Spleen (tissue), 11 donors: ENCODE measurements at regions not wholly inside any gene's neighbourhood (a gene's known extent, or its start where the extent isn't known, plus 50 kb on each side); places are given as distances from the start of the nearest gene placed in this dataset.
A peak's percentile ranks its signal among the peaks of the same experiment; 100 is the strongest.
"Not testable (repeated sequence)": the region's sequence is repeated elsewhere in the genome, so short reads cannot be mapped to it uniquely, and the experiment has no call there.

Source experiments
- DNase-seq: peaks from one replicate; pipeline ENCODE4 v3.0.0-alpha.2; 2020
- H3K27ac ChIP-seq, 8 donors: fragments of 200-600 bp; sonication (generic) in 7 of 8; 1 replicate in 4 of 8; 2 replicates in 4 of 8; pipeline versions ENCODE4 v1.5.0 to v1.8.0; 2016 to 2021; ENCODE audit warnings: inconsistent platforms in 4 of 8, mild to moderate bottlenecking in 4 of 8, moderate library complexity in 1 of 8
- H3K27me3 ChIP-seq, 7 donors: fragments of 200-600 bp; sonication (generic) in 6 of 7; replicated peaks in 1 of 7; 1 replicate in 4 of 7; 2 replicates in 3 of 7; pipeline versions ENCODE4 v1.5.0 to v1.8.0; 2016 to 2021; ENCODE audit warnings: inconsistent platforms in 3 of 7, mild to moderate bottlenecking in 1 of 7
- H3K36me3 ChIP-seq, 6 donors: fragments of 200-600 bp; sonication (generic) in 5 of 6; 1 replicate in 4 of 6; 2 replicates in 2 of 6; pipeline versions ENCODE4 v1.5.0 to v1.8.0; 2016 to 2021; ENCODE audit warnings: inconsistent platforms in 2 of 6
- H3K4me1 ChIP-seq, 6 donors: fragments of 200-600 bp; sonication (generic) in 5 of 6; 1 replicate in 3 of 6; 2 replicates in 3 of 6; pipeline versions ENCODE4 v1.5.0 to v1.8.0; 2016 to 2021; ENCODE audit warnings: inconsistent platforms in 3 of 6
- H3K4me3 ChIP-seq, 8 donors: fragments of 200-600 bp; sonication (generic) in 7 of 8; 1 replicate in 4 of 8; 2 replicates in 4 of 8; pipeline versions ENCODE4 v1.5.0 to v1.8.0; 2016 to 2021; ENCODE audit warnings: inconsistent platforms in 4 of 8, mild to moderate bottlenecking in 4 of 8, moderate library complexity in 2 of 8
- H3K9me3 ChIP-seq, 8 donors: fragments of 200-600 bp; sonication (generic) in 7 of 8; 1 replicate in 4 of 8; 2 replicates in 4 of 8; pipeline versions ENCODE4 v1.5.0 to v1.8.0; 2016 to 2021; ENCODE audit warnings: inconsistent platforms in 4 of 8
- POLR2A ChIP-seq, 3 donors: fragments of 450-650 bp; IDR thresholded peaks; one replicate each; pipeline ENCODE4 v1.5.1; 2017; ENCODE audit warnings: antibody characterized with exemption in 3 of 3, mild to moderate bottlenecking in 1 of 3
- POLR2AphosphoS5 ChIP-seq, 3 donors: sonication (generic); formaldehyde crosslinking; IDR thresholded peaks; one replicate each; pipeline ENCODE4 v1.5.1; 2017; ENCODE audit warnings: antibody characterized with exemption in 3 of 3
- WGBS, 5 donors: extraction: QIAGEN DNeasy Blood & Tissue Kit in 3 of 5; methylation state at CpG; one replicate each; pipeline versions ENCODE4 v1.1.5 to v1.1.7; 2013 to 2018; 5-methylcytosine and 5-hydroxymethylcytosine counted together
- intact Hi-C: fragments of 100-400 bp; cut with DNase I; formaldehyde crosslinking; loops from one replicate; pipeline ENCODE4 v1.15.0; 2023; ENCODE audit warnings: low total_unique reads
- TF ChIP-seq, protein P1 (sequence below), 11 experiments: fragments of 200-600 bp in 7 of 11; fragments of 450-650 bp in 4 of 11; sonication (generic) in 4 of 11; IDR thresholded peaks in 8 of 11; conservative IDR thresholded peaks in 3 of 11; 1 replicate in 7 of 11; 2 replicates in 4 of 11; pipeline versions ENCODE4 v1.4.0 to v1.8.0; 2016 to 2021; ENCODE audit warnings: antibody characterized with exemption in 11 of 11, inconsistent platforms in 4 of 11, mild to moderate bottlenecking in 1 of 11
- donor health status: healthy with polysubstance abuse.
- donor health status: DM: no; HTN: no; CAD: no; lungs with moderate emphysema.
- donor health status: DM: no; HTN: no; CAD: no.
- donor health status: Bipolar disorder and iron deficiency.
- donor health status: healthy.
- donor health status: DM: no; HTN: no; CAD: no.
- donor health status: DM: yes; HTN: yes; CAD: no.

DNA sequence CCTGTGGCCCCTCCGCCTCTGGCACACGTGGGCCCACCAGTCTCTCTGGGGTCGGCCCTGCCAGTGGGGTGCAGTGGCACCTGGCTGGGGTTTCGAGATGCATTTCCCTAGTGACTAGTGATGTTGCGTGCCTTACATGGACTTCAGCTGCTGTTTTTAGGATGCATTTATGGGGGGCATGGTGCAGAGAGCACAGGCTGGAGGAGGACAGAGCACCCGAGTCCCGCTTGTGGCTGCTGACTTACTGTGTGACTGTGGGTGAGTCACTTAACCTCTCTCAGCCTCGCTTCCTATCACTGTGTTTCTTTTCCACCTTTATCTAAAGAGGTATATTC lies 213.0 kb upstream of the ZNF469 start:
- DNase-seq, result peak; percentile 64
- H3K36me3 ChIP-seq, H3K9me3 ChIP-seq, H3K27ac ChIP-seq, H3K4me3 ChIP-seq, H3K4me1 ChIP-seq, intact Hi-C loops: not testable (repeated sequence)
- peaks cover 0 to 13% (median 0%) of the 10 kb centered on the region in 7 donors for H3K27me3 ChIP-seq
- WGBS, 5 donors, result 84 to 91% (median 90%) methylated on average over 7 to 8 of the region's 8 CpGs

GRCh38 chr16:88170528-88170991 lies 212.2 kb upstream of the ZNF469 start:
- WGBS, 5 donors, result 41 to 63% (median 56%) methylated on average over 17 of the region's 17 CpGs
- H3K4me3 ChIP-seq, result no peak overlapping the region
- H3K27me3 ChIP-seq, result peaks cover 0 to 13% (median 0%) of the 10 kb centered on the region in 7 donors
- H3K9me3 ChIP-seq, result peaks cover 0 to 7% (median 0%) of the 10 kb centered on the region in 8 donors
- H3K36me3 ChIP-seq, result no peaks in the 10 kb centered on the region
- H3K4me1 ChIP-seq, result no peaks in the 10 kb centered on the region
- DNase-seq, result peak; percentile 51
- no peak overlapping the region for H3K27ac ChIP-seq
- intact Hi-C loops, result no loop called here
- TF ChIP-seq, protein P1, sequence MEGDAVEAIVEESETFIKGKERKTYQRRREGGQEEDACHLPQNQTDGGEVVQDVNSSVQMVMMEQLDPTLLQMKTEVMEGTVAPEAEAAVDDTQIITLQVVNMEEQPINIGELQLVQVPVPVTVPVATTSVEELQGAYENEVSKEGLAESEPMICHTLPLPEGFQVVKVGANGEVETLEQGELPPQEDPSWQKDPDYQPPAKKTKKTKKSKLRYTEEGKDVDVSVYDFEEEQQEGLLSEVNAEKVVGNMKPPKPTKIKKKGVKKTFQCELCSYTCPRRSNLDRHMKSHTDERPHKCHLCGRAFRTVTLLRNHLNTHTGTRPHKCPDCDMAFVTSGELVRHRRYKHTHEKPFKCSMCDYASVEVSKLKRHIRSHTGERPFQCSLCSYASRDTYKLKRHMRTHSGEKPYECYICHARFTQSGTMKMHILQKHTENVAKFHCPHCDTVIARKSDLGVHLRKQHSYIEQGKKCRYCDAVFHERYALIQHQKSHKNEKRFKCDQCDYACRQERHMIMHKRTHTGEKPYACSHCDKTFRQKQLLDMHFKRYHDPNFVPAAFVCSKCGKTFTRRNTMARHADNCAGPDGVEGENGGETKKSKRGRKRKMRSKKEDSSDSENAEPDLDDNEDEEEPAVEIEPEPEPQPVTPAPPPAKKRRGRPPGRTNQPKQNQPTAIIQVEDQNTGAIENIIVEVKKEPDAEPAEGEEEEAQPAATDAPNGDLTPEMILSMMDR (IDR thresholded peaks at IDR 0.05 in 8 of 11, conservative IDR thresholded peaks at IDR 0.05 in 3 of 11), result no peak
- TF ChIP-seq POLR2A (IDR thresholded peaks at IDR 0.05) (no peak), POLR2AphosphoS5 (IDR thresholded peaks at IDR 0.05) (no peak)

GRCh38 chr16:88171126-88171525 lies 211.6 kb upstream of the ZNF469 start:
- H3K27ac ChIP-seq, H3K36me3 ChIP-seq, H3K4me3 ChIP-seq, intact Hi-C loops, H3K9me3 ChIP-seq, H3K4me1 ChIP-seq: not testable (repeated sequence)
- 56 to 89% (median 72%) methylated on average over 1 of the region's 1 CpG for whole genome bisulfite sequencing, 5 donors
- H3K27me3 ChIP-seq, result peaks cover 0 to 13% (median 0%) of the 10 kb centered on the region in 7 donors
- peak; percentile 6 for DNase-seq

DNA sequence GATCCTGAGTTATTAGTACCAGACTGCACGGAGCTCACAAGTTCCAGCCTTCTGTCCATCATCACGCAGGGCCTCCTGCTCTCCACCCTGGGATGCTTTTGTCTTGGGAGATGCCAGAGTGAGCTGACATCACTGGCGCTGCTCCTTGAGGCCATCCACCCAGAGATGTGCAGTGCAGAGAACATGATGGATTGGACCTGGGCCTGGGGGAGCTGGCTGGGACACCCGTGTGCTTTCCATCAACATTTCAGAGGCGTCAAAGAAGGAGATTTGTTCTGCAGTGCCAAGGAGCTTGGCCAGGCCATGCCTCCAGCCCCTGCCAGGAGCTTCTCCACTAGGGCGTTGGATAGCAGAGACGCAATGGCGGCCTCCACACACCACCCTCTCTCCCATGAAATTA lies 206.6 kb upstream of the ZNF469 start:
- H3K4me1 ChIP-seq, H3K9me3 ChIP-seq, intact Hi-C loops, H3K27me3 ChIP-seq, DNase-seq, H3K4me3 ChIP-seq, H3K36me3 ChIP-seq, H3K27ac ChIP-seq: not testable (repeated sequence)
- 93 to 95% (median 94%) methylated on average over 3 to 4 of the region's 8 CpGs for WGBS, 5 donors

- H3K4me1 ChIP-seq, intact Hi-C loops, H3K27ac ChIP-seq, H3K27me3 ChIP-seq, H3K4me3 ChIP-seq, H3K9me3 ChIP-seq, H3K36me3 ChIP-seq: not testable (repeated sequence)
- 72 to 91% (median 83%) methylated on average over 23 of the region's 23 CpGs for WGBS, 5 donors
- peak; percentile 28 for DNase-seq
These were observed 206.1 kb upstream of the ZNF469 start for GRCh38 chr16:88176591-88177180.

GRCh38 chr16:88178251-88178650 lies 204.5 kb upstream of the ZNF469 start:
- 78 to 83% (median 82%) methylated on average over 15 of the region's 15 CpGs for WGBS, 5 donors
- H3K27me3 ChIP-seq, H3K4me1 ChIP-seq, H3K4me3 ChIP-seq, intact Hi-C loops, H3K27ac ChIP-seq, H3K36me3 ChIP-seq, H3K9me3 ChIP-seq: not testable (repeated sequence)
- DNase-seq, result peak; percentile 48

DNA sequence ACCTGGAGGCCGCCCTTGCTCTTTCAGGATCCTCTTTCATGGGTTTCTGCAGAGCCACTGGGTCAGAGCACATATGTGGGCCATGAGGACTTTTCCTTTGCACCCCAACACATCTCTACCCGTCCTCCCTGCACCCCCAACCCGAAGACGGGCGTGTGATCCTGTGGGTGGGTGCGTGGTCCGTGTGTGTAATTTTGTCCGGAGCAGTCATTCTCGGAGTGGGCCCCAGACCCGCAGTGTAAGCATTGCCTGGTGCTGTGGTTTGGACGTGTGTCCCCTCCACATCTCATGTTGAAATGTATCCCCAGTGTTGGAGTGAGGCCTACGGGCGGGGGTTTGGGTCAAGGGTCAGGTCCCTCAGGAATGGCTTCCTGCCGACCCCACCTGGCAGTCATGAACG lies 203.9 kb upstream of the ZNF469 start:
- H3K27ac ChIP-seq, H3K4me3 ChIP-seq, H3K27me3 ChIP-seq, intact Hi-C loops, H3K9me3 ChIP-seq, H3K4me1 ChIP-seq, H3K36me3 ChIP-seq: not testable (repeated sequence)
- 65 to 86% (median 81%) methylated on average over 8 to 15 of the region's 15 CpGs for WGBS, 5 donors
- peak; percentile 13 for DNase-seq

DNA sequence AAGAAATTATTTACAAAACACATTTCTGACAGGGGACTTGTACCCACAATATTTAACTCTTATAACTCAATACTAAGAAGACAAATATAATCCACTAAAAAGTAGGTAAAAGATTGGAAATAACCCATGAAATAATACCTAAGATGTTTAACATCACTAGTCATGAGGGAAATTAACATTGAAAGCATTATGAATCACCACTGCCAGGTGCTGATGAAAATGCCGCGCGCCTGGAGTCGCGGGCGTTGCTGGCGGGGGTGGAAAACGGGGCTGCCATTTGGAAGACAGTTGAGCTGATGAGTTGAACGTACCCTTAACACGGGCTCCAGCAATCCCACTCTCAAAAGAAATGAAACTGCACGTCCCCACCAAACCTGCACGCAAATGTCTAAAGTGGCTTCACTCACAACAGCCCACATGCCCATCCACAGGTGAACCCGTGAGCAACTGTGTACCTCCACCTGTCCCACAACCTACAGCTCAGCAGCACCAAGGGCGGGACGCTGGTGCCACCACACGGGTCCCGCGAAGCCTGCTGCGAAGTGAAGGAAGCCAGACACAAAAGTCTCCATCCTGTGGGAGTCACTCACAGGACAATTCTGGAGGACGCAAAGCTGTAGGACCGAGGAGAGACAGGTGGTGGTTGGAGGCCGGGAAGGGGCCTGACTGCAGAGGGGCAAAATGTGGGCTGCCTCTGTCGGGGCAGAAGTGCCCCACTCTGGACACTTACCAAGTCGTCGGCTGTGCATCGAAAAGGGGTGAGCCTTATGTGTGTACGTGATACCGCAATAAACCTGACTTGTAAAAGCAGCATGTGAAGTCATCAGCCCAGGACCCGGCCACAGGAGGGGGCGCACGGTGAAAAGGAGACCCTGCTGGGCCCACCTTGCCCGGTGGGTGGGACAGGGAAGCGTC lies 199.5 kb upstream of the ZNF469 start:
- intact Hi-C loops, H3K4me1 ChIP-seq, H3K9me3 ChIP-seq, H3K27ac ChIP-seq, H3K27me3 ChIP-seq, H3K4me3 ChIP-seq, H3K36me3 ChIP-seq: not testable (repeated sequence)
- WGBS, 5 donors, result 75 to 90% (median 86%) methylated on average over 33 of the region's 33 CpGs
- DNase-seq, result peak; percentile 39

DNA sequence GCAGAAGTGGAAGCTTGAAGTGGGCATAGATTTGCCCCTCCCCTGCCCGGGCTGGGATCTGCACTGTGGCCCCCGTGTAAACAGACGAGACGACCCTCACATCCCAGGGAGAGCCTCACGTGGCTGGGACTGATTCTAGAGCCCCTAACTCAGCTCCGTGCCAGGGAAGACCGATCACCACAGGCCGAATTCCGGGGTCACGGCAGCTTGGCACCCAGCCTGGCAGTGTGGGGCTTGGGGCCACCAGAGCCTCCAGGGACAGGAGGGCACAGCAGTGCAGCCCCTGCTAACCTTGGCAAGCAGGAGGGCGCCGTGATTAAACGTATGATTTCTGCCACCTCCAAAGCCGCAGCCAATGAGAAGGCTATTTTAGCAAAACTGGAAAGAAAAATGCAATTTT lies 198.7 kb upstream of the ZNF469 start:
- H3K4me3 ChIP-seq, H3K27ac ChIP-seq, intact Hi-C loops, H3K27me3 ChIP-seq, H3K9me3 ChIP-seq, H3K4me1 ChIP-seq, H3K36me3 ChIP-seq: not testable (repeated sequence)
- peak; percentile 23 for DNase-seq
- WGBS, 5 donors, result 84 to 90% (median 88%) methylated on average over 3 to 12 of the region's 14 CpGs; no CpG with 5 or more reads in 1 of the 5 donors
